ENCODE measurements at regions not wholly inside any gene's neighbourhood (a gene's known extent, or its start where the extent isn't known, plus 50 kb on each side); places are given as distances from the start of the nearest gene placed in this dataset.

DNA sequence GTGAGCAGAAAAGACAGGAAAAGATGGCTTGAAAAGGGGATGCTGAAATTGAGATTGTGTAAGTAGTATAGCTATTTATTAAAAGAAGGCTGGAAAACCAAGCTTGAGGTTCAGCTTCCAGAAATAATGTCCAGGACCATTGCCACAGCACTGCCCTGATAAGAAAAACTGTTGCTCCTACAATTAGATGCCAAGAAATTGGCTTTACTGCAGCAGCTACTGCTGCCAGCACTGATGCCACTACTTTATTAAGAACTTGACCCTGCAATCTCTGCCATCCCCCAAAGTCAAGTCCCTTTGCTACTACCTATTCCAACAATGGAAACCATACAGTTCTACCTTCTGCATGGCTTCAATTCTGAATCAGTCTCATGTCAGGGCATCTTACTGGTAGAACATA, 130.0 kb upstream of the VAMP7 start:
- Histone ChIP-seq H3K27me3 (ENCODE audit: control insufficient read depth in 2 of 2, insufficient read depth in 2 of 2, low read length in 2 of 2) (no peaks in the 10 kb centered on the region), H3K36me3 (ENCODE audit: control insufficient read depth, insufficient read depth, low read length) (no peaks in the 10 kb centered on the region), H4K20me1 (replicated peaks; ENCODE audit: control insufficient read depth, insufficient read depth, low read length) (no peaks in the 10 kb centered on the region), H3K79me2 (ENCODE audit: control insufficient read depth, insufficient read depth, low read length) (no peaks in the 10 kb centered on the region), H3K9me3 (replicated peaks; ENCODE audit: control insufficient read depth, insufficient read depth, low read depth, low read length) (no peaks in the 10 kb centered on the region), H3K9me1 (ENCODE audit: control insufficient read depth, insufficient read depth, low read length) (no peaks in the 10 kb centered on the region), H3K4me1 (replicated peaks in 1 of 2; ENCODE audit: control insufficient read depth in 2 of 2, insufficient read depth in 2 of 2, low read length in 2 of 2) (peaks cover 0 to 7% of the 10 kb centered on the region in 2 experiments; a peak in 3 of 5 replicates), H3K9ac (ENCODE audit: insufficient read depth in 1 of 2, low read depth in 2 of 2, low read length in 2 of 2) (no peak overlapping the region), H3K4me3 (no peak overlapping the region), H3K27ac (ENCODE audit: extremely low read depth, low read depth, low read length) (no peak overlapping the region), H3K4me2 (ENCODE audit: insufficient read depth, low read length) (no peak overlapping the region), H2AFZ (ENCODE audit: low read depth, low read length) (no peak overlapping the region)
- no peak for FAIRE-seq
- in situ Hi-C loops (cut with MboI) (no loop called here), intact Hi-C loops (cut with micrococcal nuclease) (no loop called here)
- no TSS peak for BruUV-seq (replicated peaks)
- ChIA-PET CTCF (ENCODE audit: low intra/inter-chr PET ratio) (no interaction called here), POLR2A (no interaction called here)
- DNase-seq (ENCODE audit: extremely low read depth in 1 of 4, low spot score in 3 of 4) = no peak
- no peak for ATAC-seq
- no peak for TF ChIP-seq ZKSCAN3 (CRISPR knock-in tag; IDR thresholded peaks at IDR 0.05)
- no peak for TF ChIP-seq CHD1 (IDR thresholded peaks at IDR 0.05; ENCODE audit: low read length)
- TF ChIP-seq, protein P1, sequence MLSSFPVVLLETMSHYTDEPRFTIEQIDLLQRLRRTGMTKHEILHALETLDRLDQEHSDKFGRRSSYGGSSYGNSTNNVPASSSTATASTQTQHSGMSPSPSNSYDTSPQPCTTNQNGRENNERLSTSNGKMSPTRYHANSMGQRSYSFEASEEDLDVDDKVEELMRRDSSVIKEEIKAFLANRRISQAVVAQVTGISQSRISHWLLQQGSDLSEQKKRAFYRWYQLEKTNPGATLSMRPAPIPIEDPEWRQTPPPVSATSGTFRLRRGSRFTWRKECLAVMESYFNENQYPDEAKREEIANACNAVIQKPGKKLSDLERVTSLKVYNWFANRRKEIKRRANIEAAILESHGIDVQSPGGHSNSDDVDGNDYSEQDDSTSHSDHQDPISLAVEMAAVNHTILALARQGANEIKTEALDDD (IDR thresholded peaks at IDR 0.05) = no peak
- TF ChIP-seq, protein P2, sequence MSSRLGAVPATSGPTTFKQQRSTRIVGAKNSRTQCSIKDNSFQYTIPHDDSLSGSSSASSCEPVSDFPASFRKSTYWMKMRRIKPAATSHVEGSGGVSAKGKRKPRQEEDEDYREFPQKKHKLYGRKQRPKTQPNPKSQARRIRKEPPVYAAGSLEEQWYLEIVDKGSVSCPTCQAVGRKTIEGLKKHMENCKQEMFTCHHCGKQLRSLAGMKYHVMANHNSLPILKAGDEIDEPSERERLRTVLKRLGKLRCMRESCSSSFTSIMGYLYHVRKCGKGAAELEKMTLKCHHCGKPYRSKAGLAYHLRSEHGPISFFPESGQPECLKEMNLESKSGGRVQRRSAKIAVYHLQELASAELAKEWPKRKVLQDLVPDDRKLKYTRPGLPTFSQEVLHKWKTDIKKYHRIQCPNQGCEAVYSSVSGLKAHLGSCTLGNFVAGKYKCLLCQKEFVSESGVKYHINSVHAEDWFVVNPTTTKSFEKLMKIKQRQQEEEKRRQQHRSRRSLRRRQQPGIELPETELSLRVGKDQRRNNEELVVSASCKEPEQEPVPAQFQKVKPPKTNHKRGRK (tag; IDR thresholded peaks at IDR 0.05) = no peak
- TF ChIP-seq, protein P3, sequence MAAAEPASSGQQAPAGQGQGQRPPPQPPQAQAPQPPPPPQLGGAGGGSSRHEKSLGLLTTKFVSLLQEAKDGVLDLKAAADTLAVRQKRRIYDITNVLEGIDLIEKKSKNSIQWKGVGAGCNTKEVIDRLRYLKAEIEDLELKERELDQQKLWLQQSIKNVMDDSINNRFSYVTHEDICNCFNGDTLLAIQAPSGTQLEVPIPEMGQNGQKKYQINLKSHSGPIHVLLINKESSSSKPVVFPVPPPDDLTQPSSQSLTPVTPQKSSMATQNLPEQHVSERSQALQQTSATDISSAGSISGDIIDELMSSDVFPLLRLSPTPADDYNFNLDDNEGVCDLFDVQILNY (CRISPR knock-in tag; IDR thresholded peaks at IDR 0.05) = no peak
- TF ChIP-seq CXXC5 (CRISPR knock-in tag; IDR thresholded peaks at IDR 0.05) = no peak
- TF ChIP-seq ZNF699 (CRISPR knock-in tag; IDR thresholded peaks at IDR 0.05; ENCODE audit: insufficient replicate concordance) = no peak
- TF ChIP-seq, protein P4, sequence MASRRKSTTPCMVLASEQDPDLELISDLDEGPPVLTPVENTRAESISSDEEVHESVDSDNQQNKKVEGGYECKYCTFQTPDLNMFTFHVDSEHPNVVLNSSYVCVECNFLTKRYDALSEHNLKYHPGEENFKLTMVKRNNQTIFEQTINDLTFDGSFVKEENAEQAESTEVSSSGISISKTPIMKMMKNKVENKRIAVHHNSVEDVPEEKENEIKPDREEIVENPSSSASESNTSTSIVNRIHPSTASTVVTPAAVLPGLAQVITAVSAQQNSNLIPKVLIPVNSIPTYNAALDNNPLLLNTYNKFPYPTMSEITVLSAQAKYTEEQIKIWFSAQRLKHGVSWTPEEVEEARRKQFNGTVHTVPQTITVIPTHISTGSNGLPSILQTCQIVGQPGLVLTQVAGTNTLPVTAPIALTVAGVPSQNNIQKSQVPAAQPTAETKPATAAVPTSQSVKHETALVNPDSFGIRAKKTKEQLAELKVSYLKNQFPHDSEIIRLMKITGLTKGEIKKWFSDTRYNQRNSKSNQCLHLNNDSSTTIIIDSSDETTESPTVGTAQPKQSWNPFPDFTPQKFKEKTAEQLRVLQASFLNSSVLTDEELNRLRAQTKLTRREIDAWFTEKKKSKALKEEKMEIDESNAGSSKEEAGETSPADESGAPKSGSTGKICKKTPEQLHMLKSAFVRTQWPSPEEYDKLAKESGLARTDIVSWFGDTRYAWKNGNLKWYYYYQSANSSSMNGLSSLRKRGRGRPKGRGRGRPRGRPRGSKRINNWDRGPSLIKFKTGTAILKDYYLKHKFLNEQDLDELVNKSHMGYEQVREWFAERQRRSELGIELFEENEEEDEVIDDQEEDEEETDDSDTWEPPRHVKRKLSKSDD (conservative IDR thresholded peaks at IDR 0.05; ENCODE audit: low read length) = no peak
- TF ChIP-seq, protein P5, sequence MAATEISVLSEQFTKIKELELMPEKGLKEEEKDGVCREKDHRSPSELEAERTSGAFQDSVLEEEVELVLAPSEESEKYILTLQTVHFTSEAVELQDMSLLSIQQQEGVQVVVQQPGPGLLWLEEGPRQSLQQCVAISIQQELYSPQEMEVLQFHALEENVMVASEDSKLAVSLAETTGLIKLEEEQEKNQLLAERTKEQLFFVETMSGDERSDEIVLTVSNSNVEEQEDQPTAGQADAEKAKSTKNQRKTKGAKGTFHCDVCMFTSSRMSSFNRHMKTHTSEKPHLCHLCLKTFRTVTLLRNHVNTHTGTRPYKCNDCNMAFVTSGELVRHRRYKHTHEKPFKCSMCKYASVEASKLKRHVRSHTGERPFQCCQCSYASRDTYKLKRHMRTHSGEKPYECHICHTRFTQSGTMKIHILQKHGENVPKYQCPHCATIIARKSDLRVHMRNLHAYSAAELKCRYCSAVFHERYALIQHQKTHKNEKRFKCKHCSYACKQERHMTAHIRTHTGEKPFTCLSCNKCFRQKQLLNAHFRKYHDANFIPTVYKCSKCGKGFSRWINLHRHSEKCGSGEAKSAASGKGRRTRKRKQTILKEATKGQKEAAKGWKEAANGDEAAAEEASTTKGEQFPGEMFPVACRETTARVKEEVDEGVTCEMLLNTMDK (IDR thresholded peaks at IDR 0.05; ENCODE audit: borderline replicate concordance, insufficient read depth, low read depth, low read length, poor library complexity, severe bottlenecking) = no peak
- no peak for TF ChIP-seq NFIX (CRISPR knock-in tag; IDR thresholded peaks at IDR 0.05; ENCODE audit: low read depth)
- no peak for TF ChIP-seq ZNF76 (CRISPR knock-in tag; IDR thresholded peaks at IDR 0.05; ENCODE audit: borderline replicate concordance)
